ENCODE measurements at regions not wholly inside any gene's neighbourhood (a gene's known extent, or its start where the extent isn't known, plus 50 kb on each side); places are given as distances from the start of the nearest gene placed in this dataset.

DNA sequence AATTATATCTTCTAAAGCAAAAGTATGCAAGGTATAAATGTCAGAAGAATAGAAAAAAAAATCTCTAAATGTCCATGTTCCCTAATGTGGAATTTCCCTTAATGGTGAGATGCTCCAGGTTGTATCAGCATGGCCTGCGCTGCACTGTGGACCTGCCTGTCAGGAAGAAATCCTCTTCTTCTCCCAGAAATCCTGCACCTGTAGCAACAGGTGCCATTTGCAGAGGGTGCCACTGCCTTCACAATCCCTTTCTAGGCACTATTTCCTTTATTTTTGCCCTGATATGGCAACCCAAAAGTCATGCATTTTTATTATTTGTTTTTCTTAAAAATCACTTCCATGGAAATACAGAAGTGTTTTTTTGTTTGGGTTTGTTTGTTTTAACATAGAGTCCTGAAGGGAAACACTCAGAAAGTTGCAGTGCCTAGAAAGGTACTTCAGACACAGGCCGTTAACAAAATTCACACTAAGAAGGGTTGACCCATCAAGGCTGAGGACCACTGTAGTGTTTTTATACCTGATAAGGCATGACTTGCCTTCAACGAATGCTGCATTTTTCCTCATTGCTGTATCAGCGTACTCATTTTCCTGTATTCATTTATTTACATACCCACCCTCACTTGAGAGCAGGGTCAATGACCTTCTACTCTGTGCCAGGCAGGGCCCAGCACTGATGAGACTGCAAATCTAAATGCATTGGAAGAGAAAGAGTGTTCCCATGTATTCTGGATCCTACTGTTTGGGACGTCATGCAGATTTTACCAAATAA is 177.8 kb downstream of the SNX18 start:
- H3K4me3 ChIP-seq (ENCODE audit: low read depth, low read length): no peak overlapping the region
- no peak for DNase-seq (ENCODE audit: low read depth)
- TF ChIP-seq, protein P1, sequence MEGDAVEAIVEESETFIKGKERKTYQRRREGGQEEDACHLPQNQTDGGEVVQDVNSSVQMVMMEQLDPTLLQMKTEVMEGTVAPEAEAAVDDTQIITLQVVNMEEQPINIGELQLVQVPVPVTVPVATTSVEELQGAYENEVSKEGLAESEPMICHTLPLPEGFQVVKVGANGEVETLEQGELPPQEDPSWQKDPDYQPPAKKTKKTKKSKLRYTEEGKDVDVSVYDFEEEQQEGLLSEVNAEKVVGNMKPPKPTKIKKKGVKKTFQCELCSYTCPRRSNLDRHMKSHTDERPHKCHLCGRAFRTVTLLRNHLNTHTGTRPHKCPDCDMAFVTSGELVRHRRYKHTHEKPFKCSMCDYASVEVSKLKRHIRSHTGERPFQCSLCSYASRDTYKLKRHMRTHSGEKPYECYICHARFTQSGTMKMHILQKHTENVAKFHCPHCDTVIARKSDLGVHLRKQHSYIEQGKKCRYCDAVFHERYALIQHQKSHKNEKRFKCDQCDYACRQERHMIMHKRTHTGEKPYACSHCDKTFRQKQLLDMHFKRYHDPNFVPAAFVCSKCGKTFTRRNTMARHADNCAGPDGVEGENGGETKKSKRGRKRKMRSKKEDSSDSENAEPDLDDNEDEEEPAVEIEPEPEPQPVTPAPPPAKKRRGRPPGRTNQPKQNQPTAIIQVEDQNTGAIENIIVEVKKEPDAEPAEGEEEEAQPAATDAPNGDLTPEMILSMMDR (conservative IDR thresholded peaks at IDR 0.05; ENCODE audit: low read depth, low read length): no peak

DNA sequence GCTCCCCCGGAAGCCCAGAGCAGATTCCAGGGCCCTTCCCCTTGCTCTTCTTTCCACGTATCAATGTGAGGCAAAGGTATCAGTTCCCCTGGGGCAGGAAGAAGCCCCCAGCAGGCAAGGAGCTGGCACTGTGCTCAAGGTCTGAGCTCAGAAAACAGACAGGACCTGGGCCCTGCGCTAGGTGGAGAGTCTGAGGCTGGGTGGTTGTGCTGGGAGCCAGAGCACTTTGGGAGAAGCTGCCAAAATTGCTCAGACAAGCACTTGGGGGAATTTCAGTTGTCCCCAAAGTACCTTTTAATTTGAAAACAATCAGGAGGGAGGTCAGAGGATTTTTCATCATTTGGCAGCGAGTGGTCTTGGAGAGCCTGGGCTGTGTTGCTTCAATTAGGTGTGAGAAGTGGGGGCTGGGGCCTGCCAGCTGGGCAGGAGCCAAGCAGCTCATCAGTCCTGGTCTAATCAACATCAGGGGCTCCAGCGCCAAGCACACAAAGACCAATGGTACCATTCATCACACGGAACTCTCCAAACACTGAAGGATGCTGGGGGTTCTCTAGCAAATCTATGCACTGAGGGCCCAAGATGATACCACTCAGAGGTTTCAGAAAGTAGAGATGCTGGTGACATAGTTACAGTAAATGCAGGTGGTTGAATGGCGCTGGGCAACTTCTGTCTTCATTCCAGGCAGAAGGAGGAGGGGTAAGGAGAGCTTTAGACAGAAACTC is 176.5 kb downstream of the SNX18 start:
- no peak for DNase-seq (ENCODE audit: low read depth)
- H3K4me3 ChIP-seq (ENCODE audit: low read depth, low read length): no peak overlapping the region
- TF ChIP-seq, protein P1 (conservative IDR thresholded peaks at IDR 0.05; ENCODE audit: low read depth, low read length): no peak

DNA sequence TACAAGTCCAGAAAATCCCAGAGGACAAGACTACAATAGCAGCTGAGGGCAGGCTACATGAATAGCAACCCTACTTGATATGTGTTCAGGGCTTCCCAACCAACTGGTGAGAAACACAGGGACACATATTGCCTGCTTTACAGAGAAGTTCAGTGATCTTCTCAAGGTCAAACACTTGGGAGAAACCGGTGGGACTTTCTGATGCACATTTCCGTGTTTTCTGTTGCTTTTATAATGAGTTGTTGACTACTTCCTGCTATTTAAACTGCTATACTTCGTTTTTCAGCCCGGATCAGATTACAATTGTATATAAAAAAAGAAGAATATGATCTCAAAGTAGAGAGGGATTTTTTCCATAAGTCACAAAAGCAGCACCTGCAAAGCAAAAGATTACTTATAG is 175.1 kb downstream of the SNX18 start:
- TF ChIP-seq, protein P1 (conservative IDR thresholded peaks at IDR 0.05; ENCODE audit: low read depth, low read length): no peak
- H3K4me3 ChIP-seq (ENCODE audit: low read depth, low read length): no peak overlapping the region
- DNase-seq (ENCODE audit: low read depth): no peak

DNA sequence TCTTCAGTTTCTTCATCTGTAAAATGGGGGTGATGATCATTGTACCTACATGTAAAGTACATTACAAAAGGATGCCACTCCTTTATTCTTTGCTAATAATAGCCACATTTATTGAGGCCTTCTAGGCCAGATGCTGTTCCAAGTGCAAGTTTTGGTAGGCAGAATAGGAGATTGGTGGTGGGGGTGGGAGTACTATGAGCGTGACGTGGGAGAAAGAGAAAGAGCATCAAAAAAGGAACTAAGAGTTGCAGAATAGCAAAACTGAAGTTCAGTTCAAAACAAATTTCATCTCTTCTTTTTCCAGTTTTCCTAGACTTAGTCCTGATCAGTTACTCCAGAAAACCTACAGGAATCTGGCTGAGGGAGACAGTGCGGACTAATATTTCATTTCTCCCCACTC is 174.1 kb downstream of the SNX18 start:
- TF ChIP-seq, protein P1 (conservative IDR thresholded peaks at IDR 0.05; ENCODE audit: low read depth, low read length): no peak
- no peak for DNase-seq (ENCODE audit: low read depth)

DNA sequence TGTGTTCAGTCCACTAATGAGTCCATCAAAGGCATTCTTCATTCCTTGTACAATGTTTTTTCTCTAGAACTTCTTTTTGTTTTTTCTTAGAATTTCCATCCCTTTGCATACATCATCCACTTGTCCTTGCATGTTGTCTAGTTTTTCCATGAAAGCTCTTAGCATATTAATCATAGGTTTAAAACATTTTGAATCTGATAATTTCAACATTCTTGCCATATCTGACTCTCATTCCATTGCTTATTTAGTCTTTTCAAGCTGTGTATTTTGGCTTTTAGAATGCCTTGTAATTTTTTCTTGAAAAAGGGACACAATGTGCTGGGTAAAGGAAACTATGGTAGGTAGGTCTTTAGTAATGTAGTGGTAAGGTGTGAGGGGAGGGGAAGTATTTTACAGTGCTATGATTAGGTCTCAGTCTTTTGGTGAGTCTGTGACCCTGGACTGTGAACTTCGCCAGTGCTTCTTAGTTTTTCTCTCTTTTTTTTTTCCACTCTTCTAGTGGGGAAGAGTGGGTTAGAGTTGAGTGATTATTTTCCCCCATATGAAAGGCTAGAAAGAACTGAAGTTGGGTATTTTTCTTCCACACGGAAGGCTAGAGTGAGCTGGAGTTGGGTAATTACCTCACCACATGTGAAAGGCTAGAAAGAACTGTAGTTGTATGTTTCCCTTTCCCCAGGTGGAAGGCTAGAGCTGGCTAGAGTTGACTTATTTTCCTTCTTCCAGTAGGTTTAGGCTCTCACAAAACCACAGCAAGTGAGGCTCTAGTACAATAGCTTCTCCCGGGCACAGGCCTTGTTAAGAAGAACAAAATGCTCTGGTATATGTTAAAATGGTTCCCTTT is 172.1 kb downstream of the SNX18 start:
- TF ChIP-seq, protein P1 (conservative IDR thresholded peaks at IDR 0.05; ENCODE audit: low read depth, low read length): no peak
- H3K4me3 ChIP-seq (ENCODE audit: low read depth, low read length): no peak overlapping the region
- peak; percentile 43 for DNase-seq (ENCODE audit: low read depth)

More for the DNA sequence above, 174.1 kb downstream of the SNX18 start:
- H3K4me3 ChIP-seq (ENCODE audit: low read depth, low read length): no peak overlapping the region

DNA sequence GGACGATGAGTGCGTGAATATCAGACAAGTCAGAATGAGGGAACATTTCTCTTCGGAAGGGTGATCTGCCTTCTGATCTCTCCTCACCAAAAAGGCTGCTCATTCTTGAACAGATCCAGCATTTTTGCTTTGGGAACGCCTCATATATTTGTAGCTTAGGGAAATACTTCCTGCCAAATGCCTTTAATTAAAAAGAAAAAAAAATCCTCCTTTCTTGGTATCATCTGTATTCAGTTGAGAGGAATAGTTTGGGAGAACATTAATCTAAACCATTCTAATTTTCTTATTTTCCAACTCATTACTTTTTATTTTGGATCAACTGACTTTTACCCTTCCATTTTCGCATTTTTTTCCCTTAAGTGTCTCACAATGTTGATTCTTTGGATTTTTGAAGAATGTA is 163.4 kb downstream of the SNX18 start:
- no peak for DNase-seq (ENCODE audit: low read depth)
- no peak overlapping the region for H3K4me3 ChIP-seq (ENCODE audit: low read depth, low read length)
- TF ChIP-seq, protein P1 (conservative IDR thresholded peaks at IDR 0.05; ENCODE audit: low read depth, low read length): no peak

Measured in choroid plexus epithelial cell (primary cell).